Small intestine (tissue), 7 donors: ENCODE measurements at regions not wholly inside any gene's neighbourhood (a gene's known extent, or its start where the extent isn't known, plus 50 kb on each side); places are given as distances from the start of the nearest gene placed in this dataset.
"Not testable (repeated sequence)": the region's sequence is repeated elsewhere in the genome, so short reads cannot be mapped to it uniquely, and the experiment has no call there.

Source experiments
- DNase-seq, 2 donors: peaks; one replicate each; pipeline versions ENCODE4 v3.0.0 to v3.0.0-alpha.2; 2013
- FAIRE-seq: peaks from 2 replicates; lab custom pipeline; 2012; peaks lifted over from hg19 to GRCh38; lab: Jason Lieb, UNC
- H3K27ac ChIP-seq, 3 donors: one replicate each; pipeline ENCODE4 v1.5.1; 2013; ENCODE audit warnings: low read length in 2 of 3, mild to moderate bottlenecking in 2 of 3, control low read depth in 1 of 3, inconsistent platforms in 1 of 3, low read depth in 1 of 3, moderate library complexity in 1 of 3
- H3K27me3 ChIP-seq, 3 donors: one replicate each; pipeline ENCODE4 v1.6.1; 2013; ENCODE audit warnings: low read length in 3 of 3, inconsistent platforms in 1 of 3; ENCODE audit not compliant: control insufficient read depth in 3 of 3, insufficient read depth in 3 of 3
- H3K36me3 ChIP-seq, 3 donors: one replicate each; pipeline ENCODE4 v1.6.1; 2013; ENCODE audit warnings: low read length in 3 of 3, inconsistent platforms in 1 of 3, low read depth in 1 of 3, mild to moderate bottlenecking in 1 of 3, moderate library complexity in 1 of 3; ENCODE audit not compliant: control insufficient read depth in 3 of 3, insufficient read depth in 2 of 3
- H3K4me1 ChIP-seq, 3 donors: one replicate each; pipeline ENCODE4 v1.6.1; 2013; ENCODE audit warnings: low read length in 2 of 3, inconsistent platforms in 1 of 3, low read depth in 1 of 3, mild to moderate bottlenecking in 1 of 3, moderate library complexity in 1 of 3; ENCODE audit not compliant: control insufficient read depth in 3 of 3, insufficient read depth in 2 of 3
- H3K4me3 ChIP-seq, 3 donors: one replicate each; pipeline ENCODE4 v1.5.1; 2013; ENCODE audit warnings: low read length in 3 of 3, control low read depth in 1 of 3, inconsistent platforms in 1 of 3, low read depth in 1 of 3, mild to moderate bottlenecking in 1 of 3, moderate library complexity in 1 of 3
- H3K9me3 ChIP-seq, 2 donors: one replicate each; pipeline ENCODE4 v1.6.1; 2013; ENCODE audit warnings: low read depth in 1 of 2, low read length in 1 of 2; ENCODE audit not compliant: control insufficient read depth in 2 of 2, insufficient read depth in 1 of 2
- WGBS, 3 donors: extraction: QIAGEN DNeasy Blood & Tissue Kit; methylation state at CpG; one replicate each; pipeline ENCODE4 v1.1.7; 2013; 5-methylcytosine and 5-hydroxymethylcytosine counted together
- donor health status: healthy with polysubstance abuse.
- donor health status: control.
- donor health status: control.
- donor health status: Bipolar disorder and iron deficiency.
- donor health status: healthy.

- no peak overlapping the region for H3K4me3 ChIP-seq
- H3K36me3 ChIP-seq, result no peaks in the 10 kb centered on the region
- DNase-seq (no peak), FAIRE-seq (no peak)
- H3K4me1 ChIP-seq, result no peaks in the 10 kb centered on the region
- 18 to 31% (median 28%) methylated on average over 4 of the region's 4 CpGs for WGBS, 3 donors
- H3K27me3 ChIP-seq, result no peaks in the 10 kb centered on the region
- no peaks in the 10 kb centered on the region for H3K9me3 ChIP-seq
- H3K27ac ChIP-seq, result no peak overlapping the region
Measured at GRCh38 chr20:7147220-7147601, 379.7 kb downstream of the BMP2 start.

- H3K36me3 ChIP-seq, result no peaks in the 10 kb centered on the region
- H3K4me1 ChIP-seq, result no peaks in the 10 kb centered on the region
- FAIRE-seq (no peak), DNase-seq (no peak)
- no peaks in the 10 kb centered on the region for H3K9me3 ChIP-seq
- WGBS, 3 donors, result 12 to 44% (median 32%) methylated on average over 2 of the region's 2 CpGs
- no peak overlapping the region for H3K27ac ChIP-seq
- H3K27me3 ChIP-seq, result no peaks in the 10 kb centered on the region
- H3K4me3 ChIP-seq, result no peak overlapping the region
Measured at GRCh38 chr20:7151676-7152470, 384.4 kb downstream of the BMP2 start.

- H3K4me3 ChIP-seq, result no peak overlapping the region
- no peaks in the 10 kb centered on the region for H3K36me3 ChIP-seq
- no peak for FAIRE-seq
- H3K27ac ChIP-seq, result no peak overlapping the region
- no peaks in the 10 kb centered on the region for H3K27me3 ChIP-seq
- 69 to 79% (median 77%) methylated on average over 4 of the region's 4 CpGs for WGBS, 3 donors
- H3K4me1 ChIP-seq, result no peaks in the 10 kb centered on the region
- H3K9me3 ChIP-seq, result no peaks in the 10 kb centered on the region
- no peak for DNase-seq
Measured at GRCh38 chr20:7155282-7155681, 387.8 kb downstream of the BMP2 start.

GRCh38 chr20:7155794-7156193 lies 388.3 kb downstream of the BMP2 start:
- DNase-seq (peak in 1 of 2 donors; percentile 1), FAIRE-seq (no peak)
- Histone ChIP-seq H3K9me3 (no peaks in the 10 kb centered on the region), H3K4me1 (no peaks in the 10 kb centered on the region), H3K27me3 (no peaks in the 10 kb centered on the region), H3K36me3 (no peaks in the 10 kb centered on the region), H3K27ac (no peak overlapping the region), H3K4me3 (no peak overlapping the region)
- 65 to 83% (median 76%) methylated on average over 2 of the region's 2 CpGs for WGBS, 3 donors

- H3K4me1 ChIP-seq, result no peaks in the 10 kb centered on the region
- no peaks in the 10 kb centered on the region for H3K36me3 ChIP-seq
- no peak overlapping the region for H3K27ac ChIP-seq
- no peak for FAIRE-seq
- no peak overlapping the region for H3K4me3 ChIP-seq
- no peaks in the 10 kb centered on the region for H3K27me3 ChIP-seq
- H3K9me3 ChIP-seq, result peaks cover 0 to 3% of the 10 kb centered on the region in 2 donors
- no peak for DNase-seq
Measured at GRCh38 chr20:7159903-7160302, 392.4 kb downstream of the BMP2 start.

- no peak overlapping the region for H3K4me3 ChIP-seq
- no peak for FAIRE-seq
- DNase-seq, result peak; percentile 3 to 24
Measured at GRCh38 chr20:7161690-7162089, 394.2 kb downstream of the BMP2 start.

GRCh38 chr20:7171911-7172310 lies 404.4 kb downstream of the BMP2 start:
- no peaks in the 10 kb centered on the region for H3K36me3 ChIP-seq

More at GRCh38 chr20:7161690-7162089, 394.2 kb downstream of the BMP2 start:
- H3K36me3 ChIP-seq, result no peaks in the 10 kb centered on the region
- peaks cover 0 to 3% of the 10 kb centered on the region in 2 donors for H3K9me3 ChIP-seq
- no peak overlapping the region for H3K27ac ChIP-seq
- H3K4me1 ChIP-seq, result no peaks in the 10 kb centered on the region
- H3K27me3 ChIP-seq, result no peaks in the 10 kb centered on the region

GRCh38 chr20:7174554-7174953 lies 407.1 kb downstream of the BMP2 start:
- 75 to 93% (median 77%) methylated on average over 2 of the region's 2 CpGs for WGBS, 3 donors

More at GRCh38 chr20:7171911-7172310, 404.4 kb downstream of the BMP2 start:
- no peak for FAIRE-seq
- Histone ChIP-seq H3K27me3 (no peaks in the 10 kb centered on the region), H3K9me3 (peaks cover 0 to 5% of the 10 kb centered on the region in 2 donors), H3K4me3 (no peak overlapping the region), H3K27ac (no peak overlapping the region), H3K4me1 (no peaks in the 10 kb centered on the region)
- WGBS, 3 donors, result 8 to 35% (median 9%) methylated on average over 1 of the region's 1 CpG
- DNase-seq, result no peak

GRCh38 chr20:7175827-7176226 lies 408.3 kb downstream of the BMP2 start:
- not testable (repeated sequence) for DNase-seq, H3K27ac ChIP-seq, H3K36me3 ChIP-seq, H3K4me1 ChIP-seq, H3K4me3 ChIP-seq, H3K27me3 ChIP-seq, H3K9me3 ChIP-seq, FAIRE-seq
- 81 to 86% (median 86%) methylated on average over 1 of the region's 1 CpG for WGBS, 3 donors

More at GRCh38 chr20:7174554-7174953, 407.1 kb downstream of the BMP2 start:
- H3K27ac ChIP-seq, result no peak overlapping the region
- no peak for FAIRE-seq
- no peaks in the 10 kb centered on the region for H3K4me1 ChIP-seq
- no peaks in the 10 kb centered on the region for H3K27me3 ChIP-seq
- DNase-seq, result no peak
- H3K36me3 ChIP-seq, result no peaks in the 10 kb centered on the region
- H3K4me3 ChIP-seq, result no peak overlapping the region
- peaks cover 0 to 5% of the 10 kb centered on the region in 2 donors for H3K9me3 ChIP-seq
